GM23248 (cell line): ENCODE measurements at regions not wholly inside any gene's neighbourhood (a gene's known extent, or its start where the extent isn't known, plus 50 kb on each side); places are given as distances from the start of the nearest gene placed in this dataset.

Experiments used
- DNase-seq: peaks from one replicate; pipeline ENCODE4 v3.0.0-alpha.2; 2015
- H2AFZ ChIP-seq: fragments of 200-600 bp; sonication (generic); 2 replicates; pipeline ENCODE4 v1.6.1; 2016; ENCODE audit warnings: antibody characterized with exemption
- H3F3A ChIP-seq: fragments of 200-600 bp; sonication (generic); 2 replicates; pipeline ENCODE4 v1.6.1; 2016; ENCODE audit warnings: mild to moderate bottlenecking, antibody characterized with exemption, mixed run types; ENCODE audit not compliant: insufficient read depth
- H3K27ac ChIP-seq: fragments of 200-600 bp; sonication (generic); 2 replicates; pipeline ENCODE4 v1.5.1; 2016; ENCODE audit warnings: mild to moderate bottlenecking
- H3K27me3 ChIP-seq: fragments of 200-600 bp; sonication (generic); replicated peaks from 2 replicates; pipeline ENCODE4 v1.6.1; 2016; ENCODE audit warnings: mild to moderate bottlenecking; ENCODE audit not compliant: insufficient read depth
- H3K36me3 ChIP-seq: fragments of 200-600 bp; sonication (generic); 2 replicates; pipeline ENCODE4 v1.6.1; 2016; ENCODE audit warnings: low read depth, mild to moderate bottlenecking
- H3K4me1 ChIP-seq: fragments of 200-600 bp; sonication (generic); 2 replicates; pipeline ENCODE4 v1.6.1; 2016; ENCODE audit warnings: mild to moderate bottlenecking; ENCODE audit not compliant: insufficient read depth
- H3K4me2 ChIP-seq: fragments of 200-600 bp; sonication (generic); one replicate; pipeline ENCODE4 v1.6.1; 2016; ENCODE audit warnings: mild to moderate bottlenecking; ENCODE audit not compliant: unreplicated experiment
- H3K4me3 ChIP-seq: fragments of 200-600 bp; sonication (generic); 2 replicates; pipeline ENCODE4 v1.5.1; 2016; ENCODE audit warnings: mild to moderate bottlenecking
- H3K79me2 ChIP-seq: fragments of 200-600 bp; sonication (generic); 2 replicates; pipeline ENCODE4 v1.6.1; 2016; ENCODE audit warnings: mild to moderate bottlenecking; ENCODE audit not compliant: insufficient read depth
- H3K9ac ChIP-seq: fragments of 200-600 bp; sonication (generic); 2 replicates; pipeline ENCODE4 v1.6.1; 2016; ENCODE audit warnings: mild to moderate bottlenecking
- H3K9me2 ChIP-seq: fragments of 200-600 bp; sonication (generic); 2 replicates; pipeline ENCODE4 v1.6.1; 2016; ENCODE audit warnings: mixed run types, mild to moderate bottlenecking, moderate library complexity; ENCODE audit not compliant: insufficient read depth
- H3K9me3 ChIP-seq: fragments of 200-600 bp; sonication (generic); one replicate; pipeline ENCODE4 v1.6.1; 2017; ENCODE audit warnings: low read depth
- H4K20me1 ChIP-seq: fragments of 200-600 bp; sonication (generic); 2 replicates; pipeline ENCODE4 v1.6.0; 2016; ENCODE audit not compliant: insufficient read depth
- EZH2 ChIP-seq: fragments of 200-600 bp; sonication (generic); IDR thresholded peaks from 2 replicates; pipeline ENCODE4 v1.6.1; 2018; ENCODE audit warnings: antibody characterized with exemption, mild to moderate bottlenecking; ENCODE audit not compliant: insufficient read depth, poor library complexity, severe bottlenecking
- EZH2phosphoT487 ChIP-seq: fragments of 200-600 bp; sonication (generic); IDR thresholded peaks from 2 replicates; pipeline ENCODE4 v1.6.1; 2018; ENCODE audit warnings: antibody characterized with exemption, moderate library complexity, mild to moderate bottlenecking, low read depth; ENCODE audit not compliant: insufficient read depth
- WGBS, 2 experiments: methylation state at CpG; one replicate each; pipeline ENCODE4 v1.1.6; 2015 to 2017; ENCODE audit warnings: low lambda C conversion rate in 2 of 2, low coverage in 1 of 2; ENCODE audit errors: missing lambda C conversion rate in 2 of 2; 5-methylcytosine and 5-hydroxymethylcytosine counted together
- in situ Hi-C: fragments of 300-500 bp; cut with MboI; formaldehyde crosslinking; loops from 2 replicates; pipeline ENCODE4 v1.15.0; 2020

- H3K9ac ChIP-seq, result no peak overlapping the region
- TF ChIP-seq EZH2phosphoT487, result no peak
- TF ChIP-seq EZH2, result no peak
- H3K4me2 ChIP-seq, result no peak overlapping the region
- in situ Hi-C loops, result no loop called here
- no peaks in the 10 kb centered on the region for H3K9me3 ChIP-seq
- no peaks in the 10 kb centered on the region for H3K4me1 ChIP-seq
- 18 to 21% methylated on average over 1 of the region's 1 CpG for WGBS, 2 experiments
- no peaks in the 10 kb centered on the region for H3F3A ChIP-seq
- no peak overlapping the region for H3K4me3 ChIP-seq
- no peaks in the 10 kb centered on the region for H3K9me2 ChIP-seq
- H2AFZ ChIP-seq, result no peak overlapping the region
- H3K79me2 ChIP-seq, result no peaks in the 10 kb centered on the region
- DNase-seq, result no peak
- H4K20me1 ChIP-seq, result no peaks in the 10 kb centered on the region
- H3K36me3 ChIP-seq, result no peaks in the 10 kb centered on the region
- no peaks in the 10 kb centered on the region for H3K27me3 ChIP-seq
- H3K27ac ChIP-seq, result no peak overlapping the region
Observed at GRCh38 chr11:42075180-42075579, 615.7 kb upstream of the LRRC4C start.

GRCh38 chr11:42077794-42078193 is 618.3 kb upstream of the LRRC4C start:
- no peaks in the 10 kb centered on the region for H3K9me3 ChIP-seq
- no peaks in the 10 kb centered on the region for H3K79me2 ChIP-seq
- no peak overlapping the region for H3K27ac ChIP-seq
- H3K27me3 ChIP-seq, result no peaks in the 10 kb centered on the region
- no peaks in the 10 kb centered on the region for H3K4me1 ChIP-seq
- no peak overlapping the region for H3K9ac ChIP-seq
- no peaks in the 10 kb centered on the region for H4K20me1 ChIP-seq
- H3K4me2 ChIP-seq, result no peak overlapping the region
- no peaks in the 10 kb centered on the region for H3K9me2 ChIP-seq
- H3K36me3 ChIP-seq, result no peaks in the 10 kb centered on the region
- WGBS, 2 experiments, result 9% methylated on average over 1 of the region's 1 CpG
- H2AFZ ChIP-seq, result no peak overlapping the region
- H3K4me3 ChIP-seq, result no peak overlapping the region
- DNase-seq, result no peak
- H3F3A ChIP-seq, result no peaks in the 10 kb centered on the region
- TF ChIP-seq EZH2 (no peak), EZH2phosphoT487 (no peak)
- in situ Hi-C loops, result no loop called here

- Histone ChIP-seq H3K79me2 (no peaks in the 10 kb centered on the region), H3F3A (no peaks in the 10 kb centered on the region), H3K9ac (no peak overlapping the region), H3K4me2 (no peak overlapping the region), H2AFZ (no peak overlapping the region), H3K27me3 (no peaks in the 10 kb centered on the region), H3K27ac (no peak overlapping the region), H3K4me3 (no peak overlapping the region), H4K20me1 (no peaks in the 10 kb centered on the region), H3K9me3 (no peaks in the 10 kb centered on the region), H3K9me2 (no peaks in the 10 kb centered on the region), H3K4me1 (no peaks in the 10 kb centered on the region), H3K36me3 (no peaks in the 10 kb centered on the region)
- no peak for TF ChIP-seq EZH2phosphoT487
- no peak for TF ChIP-seq EZH2
- WGBS, 2 experiments, result 24 to 27% methylated on average over 4 of the region's 4 CpGs
- no peak for DNase-seq
- in situ Hi-C loops, result no loop called here
Observed at GRCh38 chr11:42085736-42086135, 626.3 kb upstream of the LRRC4C start.

DNA sequence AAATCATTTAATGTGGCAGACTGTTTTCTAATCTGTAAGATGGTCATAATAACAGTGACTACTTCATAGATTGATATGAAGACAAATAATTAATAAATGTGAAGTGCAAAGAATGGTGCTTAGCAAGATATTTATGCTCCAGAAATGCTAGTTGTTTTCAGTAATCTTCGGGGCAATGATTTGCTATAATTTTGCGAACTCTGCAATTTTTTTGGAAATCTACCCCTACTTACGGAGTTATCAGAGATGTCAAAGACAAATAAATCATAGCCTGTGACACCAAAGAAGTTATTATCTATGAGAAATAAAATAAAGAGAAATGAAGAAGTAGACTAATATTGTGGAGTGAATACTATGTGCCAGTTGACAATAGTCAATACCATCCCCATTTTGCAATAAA is 634.1 kb upstream of the LRRC4C start:
- no peak for DNase-seq
- Histone ChIP-seq H3K36me3 (no peaks in the 10 kb centered on the region), H4K20me1 (no peaks in the 10 kb centered on the region), H3K27me3 (no peaks in the 10 kb centered on the region), H3K27ac (no peak overlapping the region), H3K4me3 (no peak overlapping the region), H3F3A (no peaks in the 10 kb centered on the region), H3K4me2 (no peak overlapping the region), H3K9me2 (no peaks in the 10 kb centered on the region), H3K4me1 (no peaks in the 10 kb centered on the region), H3K79me2 (no peaks in the 10 kb centered on the region), H3K9ac (no peak overlapping the region), H2AFZ (no peak overlapping the region), H3K9me3 (no peaks in the 10 kb centered on the region)
- 9 to 11% methylated on average over 3 of the region's 3 CpGs for WGBS, 2 experiments
- in situ Hi-C loops, result no loop called here
- TF ChIP-seq EZH2 (no peak), EZH2phosphoT487 (no peak)

- Histone ChIP-seq H4K20me1 (no peaks in the 10 kb centered on the region), H2AFZ (no peak overlapping the region), H3K4me2 (no peak overlapping the region), H3K4me1 (no peaks in the 10 kb centered on the region), H3K36me3 (no peaks in the 10 kb centered on the region), H3K9me2 (no peaks in the 10 kb centered on the region), H3K4me3 (no peak overlapping the region), H3K9me3 (no peaks in the 10 kb centered on the region), H3F3A (no peaks in the 10 kb centered on the region), H3K27ac (no peak overlapping the region), H3K79me2 (no peaks in the 10 kb centered on the region), H3K27me3 (no peaks in the 10 kb centered on the region), H3K9ac (no peak overlapping the region)
- in situ Hi-C loops, result no loop called here
- no peak for DNase-seq
- 6 to 26% methylated on average over 1 of the region's 1 CpG for WGBS, 2 experiments
- TF ChIP-seq EZH2 (no peak), EZH2phosphoT487 (no peak)
Observed at GRCh38 chr11:42098075-42098474, 638.6 kb upstream of the LRRC4C start.
